ENCODE measurements at regions not wholly inside any gene's neighbourhood (a gene's known extent, or its start where the extent isn't known, plus 50 kb on each side); places are given as distances from the start of the nearest gene placed in this dataset.

GRCh38 chr2:194619366-194619765, 1037.7 kb upstream of the SLC39A10 start:
- no peak for TF ChIP-seq CTCF (conservative IDR thresholded peaks at IDR 0.05; ENCODE audit: low read length)
- no peak for TF ChIP-seq EZH2phosphoT487 (IDR thresholded peaks at IDR 0.05; ENCODE audit: borderline replicate concordance)
